Activated CD4-positive, alpha-beta T cell treated with anti-CD3 and anti-CD28 coated beads, Interleukin-2, amount 50 U/mL, for 4 hours (primary cell): ENCODE measurements at regions not wholly inside any gene's neighbourhood (a gene's known extent, or its start where the extent isn't known, plus 50 kb on each side); places are given as distances from the start of the nearest gene placed in this dataset.
"Not testable (repeated sequence)": the region's sequence is repeated elsewhere in the genome, so short reads cannot be mapped to it uniquely, and the experiment has no call there.

Experiments
- DNase-seq, 2 experiments: peaks; one replicate each; pipeline ENCODE4 v3.0.0-alpha.2; 2020

- DNase-seq, result no peak
Measured at GRCh38 chr16:60646631-60647030, 1389.6 kb downstream of the CDH8 start.

DNA sequence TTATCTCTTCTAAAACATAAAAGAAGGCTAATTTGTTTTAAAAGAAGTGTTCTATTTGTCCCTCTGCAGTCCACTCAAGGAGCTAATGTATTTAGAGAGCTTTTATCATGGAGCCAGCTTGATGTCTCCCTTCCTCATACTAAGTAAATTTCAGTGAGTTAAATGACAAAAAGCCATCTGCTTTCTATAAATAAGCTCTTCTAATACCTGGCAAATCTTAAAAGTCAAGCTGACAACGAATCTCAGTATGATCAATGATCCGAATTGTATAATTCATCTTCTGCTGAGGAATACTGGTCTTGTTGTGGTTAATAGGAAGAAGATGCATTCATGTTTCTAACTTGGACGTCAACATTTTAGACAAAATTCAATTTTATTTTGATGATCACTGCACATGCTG lies 1390.7 kb downstream of the CDH8 start:
- no peak for DNase-seq

DNA sequence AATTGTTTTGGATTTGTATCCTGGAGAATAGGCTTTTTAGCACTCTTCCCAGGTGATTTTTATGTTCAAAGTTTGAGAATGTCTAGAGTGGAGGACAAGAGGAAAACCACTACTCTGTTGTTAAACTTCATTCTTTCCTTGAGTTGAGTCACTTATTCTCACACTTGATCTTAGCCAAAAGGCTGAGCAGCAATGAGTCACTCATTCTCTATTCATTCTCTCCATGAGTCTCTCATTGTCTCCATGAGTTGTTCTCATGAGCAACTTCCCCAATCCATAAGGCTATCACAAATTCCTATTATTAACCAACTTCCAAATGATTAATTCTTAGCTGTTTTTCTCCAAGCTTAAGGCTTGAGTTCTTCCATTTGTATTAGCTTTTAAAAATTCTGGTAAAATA lies 1393.3 kb downstream of the CDH8 start:
- no peak for DNase-seq

- DNase-seq, result no peak
Measured at GRCh38 chr16:60641067-60641665, 1395.1 kb downstream of the CDH8 start.

GRCh38 chr16:60640038-60640437 lies 1396.2 kb downstream of the CDH8 start:
- DNase-seq, result no peak

DNA sequence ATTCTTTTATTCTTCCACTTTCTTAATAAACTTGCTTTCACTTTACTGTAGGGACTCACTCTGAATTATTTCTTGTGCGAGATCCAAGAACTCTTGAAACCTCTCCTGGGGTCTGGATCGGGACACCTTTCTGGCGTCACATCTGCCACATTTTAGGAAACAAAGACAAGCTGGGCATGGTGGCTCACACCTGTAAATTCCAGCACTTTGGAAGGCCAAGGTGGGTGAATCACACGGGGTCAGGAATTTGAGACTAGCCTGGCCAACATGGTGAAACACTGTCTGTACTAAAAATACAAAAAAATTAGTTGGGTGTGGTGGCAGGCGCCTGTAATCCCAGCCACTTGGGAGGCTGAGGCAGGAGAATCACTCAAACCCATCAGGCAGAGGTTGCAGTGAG lies 1399.6 kb downstream of the CDH8 start:
- not testable (repeated sequence) for DNase-seq

- DNase-seq, result no peak
Measured at GRCh38 chr16:60636117-60636516, 1400.1 kb downstream of the CDH8 start.

GRCh38 chr16:60635548-60635947 lies 1400.7 kb downstream of the CDH8 start:
- no peak for DNase-seq

DNA sequence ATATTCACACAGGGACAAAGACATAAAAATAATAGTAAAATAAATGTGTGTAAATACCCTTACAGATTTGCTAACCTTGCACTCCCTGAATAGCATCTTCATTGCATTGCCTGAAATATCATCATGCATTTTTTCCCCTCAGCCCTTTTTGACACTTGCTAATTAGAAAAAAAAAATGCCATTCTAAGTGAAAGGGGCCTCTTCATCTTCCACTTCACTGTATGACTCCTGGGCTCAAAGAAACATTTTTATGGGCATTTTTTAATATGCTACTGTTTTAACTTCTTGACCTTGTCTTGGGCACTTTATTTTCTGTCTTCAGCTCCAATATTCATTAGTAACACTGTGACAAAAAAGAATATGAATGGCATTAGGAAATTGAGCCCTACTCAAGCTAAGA lies 1424.4 kb downstream of the CDH8 start:
- DNase-seq, result no peak

- DNase-seq, result no peak
Measured at GRCh38 chr16:60608971-60609370, 1427.3 kb downstream of the CDH8 start.

DNA sequence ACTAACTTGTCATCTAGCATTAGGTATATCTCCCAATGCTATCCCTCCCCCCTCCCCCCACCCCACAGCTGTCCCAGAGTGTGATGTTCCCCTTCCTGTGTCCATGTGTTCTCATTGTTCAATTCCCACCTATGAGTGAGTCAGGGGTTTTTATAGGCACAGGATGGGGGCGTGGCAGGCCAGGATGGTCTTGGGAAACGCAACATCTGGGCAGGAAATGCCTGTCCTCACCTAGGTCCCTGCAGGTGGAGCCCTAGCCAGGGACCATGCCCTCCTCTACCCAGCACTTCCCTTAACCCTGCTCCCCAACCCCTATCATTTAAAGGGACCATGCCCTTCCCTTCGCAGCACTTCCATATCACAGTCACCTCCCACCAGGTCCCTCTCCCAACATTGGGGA lies 1430.6 kb downstream of the CDH8 start:
- not testable (repeated sequence) for DNase-seq

DNA sequence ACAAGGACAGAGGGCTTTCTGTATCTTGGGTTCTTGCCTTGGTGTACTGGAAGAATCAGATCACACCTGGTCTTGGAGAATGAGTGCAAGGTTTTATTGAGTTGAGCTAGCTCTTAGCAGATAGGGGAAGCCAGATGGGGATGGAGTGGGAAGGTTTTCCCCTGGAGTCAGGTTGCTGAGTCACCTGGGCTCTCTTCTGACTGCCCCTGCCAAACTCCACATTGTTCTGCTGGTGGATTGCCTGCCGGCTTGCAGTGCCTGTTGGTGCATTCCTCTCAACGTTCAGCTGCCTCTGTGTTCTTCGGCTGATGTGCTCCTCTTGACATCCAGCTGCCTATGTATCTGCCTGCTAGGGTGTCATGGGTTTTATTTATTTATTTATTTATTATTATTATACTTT lies 1431.1 kb downstream of the CDH8 start:
- no peak for DNase-seq

DNA sequence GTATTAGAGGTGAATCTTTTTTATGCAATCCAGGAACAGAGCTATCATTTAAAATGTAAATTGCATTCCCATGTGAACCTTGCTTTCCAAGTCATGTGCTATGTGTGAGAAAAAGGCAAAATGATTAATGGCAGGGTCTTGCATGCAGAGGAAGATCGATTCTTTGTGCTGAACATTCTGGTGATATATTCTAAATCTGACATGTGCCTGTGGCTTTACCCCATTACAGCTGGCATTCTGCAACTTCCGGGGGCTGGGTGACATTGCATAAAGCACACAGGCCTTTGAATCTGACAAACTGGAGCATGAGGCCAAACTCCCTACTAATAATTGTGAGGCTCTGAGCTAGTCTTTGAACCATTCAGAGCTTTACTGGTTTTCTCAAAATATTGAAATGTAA lies 1449.7 kb downstream of the CDH8 start:
- no peak for DNase-seq

GRCh38 chr16:60582528-60582927 lies 1453.7 kb downstream of the CDH8 start:
- no peak for DNase-seq

- no peak for DNase-seq
Measured at GRCh38 chr16:60566901-60567300, 1469.3 kb downstream of the CDH8 start.

DNA sequence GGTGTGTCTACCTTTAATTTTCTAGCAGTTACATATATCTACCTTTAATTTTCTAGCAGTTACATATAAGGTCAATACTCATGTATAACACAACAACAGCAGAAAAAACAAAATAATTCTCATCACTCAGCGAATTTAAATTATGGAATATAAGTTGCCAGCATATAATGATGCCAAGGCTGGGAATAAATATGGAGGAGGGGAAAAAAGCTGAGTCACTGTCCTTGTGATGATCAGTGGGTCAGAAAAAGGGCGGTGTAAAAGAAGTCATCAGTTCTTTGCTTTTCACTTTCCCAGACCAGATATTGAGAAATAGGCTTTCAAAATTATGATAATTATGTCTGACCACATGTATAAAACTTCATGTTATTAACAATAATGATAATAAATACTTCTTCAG lies 1471.7 kb downstream of the CDH8 start:
- no peak for DNase-seq

DNA sequence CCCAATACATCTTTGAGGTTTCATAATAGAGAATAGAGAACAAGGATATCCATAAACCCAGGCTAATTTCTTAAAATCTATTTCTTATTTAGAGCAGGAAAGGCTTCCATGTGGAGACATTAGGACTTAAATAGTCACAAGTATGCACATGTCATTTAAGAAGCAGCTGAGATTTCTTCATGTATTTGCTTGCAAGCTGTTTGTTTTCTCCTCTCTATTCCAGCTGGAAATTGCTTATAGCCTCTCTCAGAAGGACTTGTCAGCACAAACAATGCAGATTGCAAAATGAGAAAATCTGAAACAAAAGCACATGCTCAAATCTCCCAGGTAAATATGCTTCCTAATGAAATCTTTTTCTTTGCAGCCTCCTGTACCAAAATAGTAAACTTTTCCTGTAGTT lies 1473.1 kb downstream of the CDH8 start:
- no peak for DNase-seq

GRCh38 chr16:60558936-60559335 lies 1477.3 kb downstream of the CDH8 start:
- no peak for DNase-seq

GRCh38 chr16:60553090-60553757 lies 1483.0 kb downstream of the CDH8 start:
- DNase-seq, result no peak

- no peak for DNase-seq
Measured at GRCh38 chr16:60541535-60541934, 1494.7 kb downstream of the CDH8 start.

DNA sequence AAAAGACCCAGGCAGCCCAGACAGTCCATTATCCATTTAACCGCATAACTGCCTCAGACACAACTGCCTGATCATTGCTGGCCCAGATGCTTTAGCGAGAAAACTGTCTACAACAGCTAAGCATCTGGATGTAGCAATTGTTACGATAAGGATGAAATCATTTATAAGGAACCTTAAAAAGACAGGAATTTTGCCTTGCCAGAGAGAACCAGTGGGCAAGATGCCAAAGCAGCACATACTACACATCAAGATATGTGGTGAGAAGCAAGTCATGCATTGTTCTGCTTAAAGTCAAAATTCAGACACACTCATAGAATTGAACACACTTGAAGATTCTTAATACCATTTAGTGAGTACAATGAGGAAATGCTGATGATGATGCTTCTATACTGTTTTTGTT lies 1525.3 kb downstream of the CDH8 start:
- no peak for DNase-seq

DNA sequence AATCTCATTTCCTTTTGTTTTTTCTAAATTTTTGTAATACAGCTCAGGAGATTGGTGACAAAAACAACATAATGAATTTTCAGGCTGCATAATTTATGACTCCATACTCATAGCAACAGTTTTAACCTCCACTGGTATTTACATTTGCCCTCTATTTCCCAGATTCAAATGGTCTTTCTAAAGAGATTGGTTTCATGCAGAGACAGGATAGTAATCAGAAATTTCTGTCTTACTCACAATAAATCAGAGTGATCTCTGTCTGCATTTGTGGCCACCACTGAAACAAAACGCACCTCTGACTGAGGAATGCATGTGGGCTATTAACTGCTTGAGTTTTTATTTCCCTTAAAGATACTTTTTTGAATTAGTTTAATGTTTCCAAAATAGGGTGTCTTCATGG lies 1526.0 kb downstream of the CDH8 start:
- no peak for DNase-seq

- no peak for DNase-seq
Measured at GRCh38 chr16:60491273-60491672, 1545.0 kb downstream of the CDH8 start.

DNA sequence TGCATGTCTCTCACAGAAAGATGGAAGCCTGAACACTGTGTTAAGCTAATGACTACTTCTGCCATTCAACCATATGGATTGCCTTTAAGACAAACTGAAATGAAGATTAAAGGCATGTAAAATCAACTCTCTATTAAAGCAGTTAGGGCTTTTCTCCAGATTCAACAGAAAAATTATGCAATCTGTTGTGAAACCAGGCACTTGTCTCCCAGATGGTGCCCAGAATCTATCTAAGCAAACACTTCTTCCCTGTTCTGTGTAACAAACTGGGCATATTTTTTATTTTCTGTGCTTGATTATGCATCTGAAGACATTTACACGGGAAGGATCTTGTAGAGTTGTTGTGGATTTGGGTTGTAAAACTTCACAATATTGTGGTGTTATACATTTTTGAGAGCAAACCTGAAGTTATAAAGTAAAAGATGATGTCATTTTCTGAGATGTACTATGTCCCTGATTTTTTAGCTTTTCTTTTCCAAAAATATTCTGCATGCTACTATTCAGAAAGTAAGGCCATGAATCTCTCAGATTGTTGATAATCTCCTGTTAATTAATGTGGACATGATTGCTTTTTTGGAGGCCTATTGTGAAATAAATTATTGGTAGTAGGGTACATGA lies 1550.3 kb downstream of the CDH8 start:
- DNase-seq, result no peak

DNA sequence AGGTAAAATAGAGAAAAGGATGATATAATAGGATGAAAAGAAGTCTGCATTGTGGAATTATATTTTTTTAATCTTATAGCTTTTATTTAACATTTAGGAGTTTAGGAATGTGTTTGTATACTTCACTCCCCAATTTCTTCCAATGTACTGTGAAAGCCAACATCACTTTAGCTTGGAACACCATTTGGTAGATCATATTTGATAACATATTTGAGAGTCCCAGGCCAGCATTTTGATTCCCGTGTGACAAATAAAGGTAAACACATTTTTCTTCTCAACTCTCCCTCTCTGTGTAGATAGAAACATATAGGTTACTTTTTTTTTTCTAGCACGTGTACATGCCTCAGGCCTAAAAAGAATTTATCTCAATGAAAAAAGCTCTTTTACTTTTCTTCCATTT lies 1551.3 kb downstream of the CDH8 start:
- no peak for DNase-seq
